ENCODE measurements at regions not wholly inside any gene's neighbourhood (a gene's known extent, or its start where the extent isn't known, plus 50 kb on each side); places are given as distances from the start of the nearest gene placed in this dataset.

DNA sequence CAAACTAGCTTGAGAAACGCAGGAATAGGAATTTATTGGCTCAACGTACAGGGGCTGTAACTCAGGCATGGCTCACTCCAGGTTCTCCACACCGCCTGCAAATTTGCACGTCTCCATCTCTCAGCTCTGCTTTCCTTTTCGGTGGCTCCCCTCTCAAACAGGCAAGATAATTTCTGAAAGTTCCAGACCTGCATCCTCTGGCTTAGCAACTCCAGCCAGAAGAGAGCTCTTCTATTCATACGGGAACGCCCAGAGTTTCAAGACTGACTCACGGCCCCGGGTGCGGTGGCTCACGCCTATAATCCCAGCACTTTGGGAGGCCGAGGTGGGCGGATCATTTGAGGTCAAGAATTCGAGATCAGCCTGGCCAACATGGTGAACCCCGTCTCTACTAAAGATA is 139.7 kb upstream of the BNIP2 start:
- no peaks in the 10 kb centered on the region for H3K27me3 ChIP-seq (replicated peaks in 1 of 4; ENCODE audit: control extremely low read depth in 1 of 4, control insufficient read depth in 3 of 4, insufficient read depth in 4 of 4, low read length in 3 of 4)
- Mint-ChIP-seq H3K27me3 (peaks cover 2% of the 10 kb centered on the region), H3K9me3 (ENCODE audit: insufficient read depth) (no peaks in the 10 kb centered on the region), H3K27ac (no peak overlapping the region), H3K4me1 (no peaks in the 10 kb centered on the region), H3K4me3 (no peak overlapping the region)
- H3K36me3 ChIP-seq (replicated peaks in 1 of 2; ENCODE audit: control extremely low read depth in 1 of 2, control insufficient read depth in 1 of 2, extremely low read depth in 1 of 2, insufficient read depth in 2 of 2, low read length in 1 of 2), result no peaks in the 10 kb centered on the region
- ATAC-seq (ENCODE audit: low read depth) (no peak), DNase-seq (no peak)
- H3K9ac ChIP-seq (ENCODE audit: low read length), result no peak overlapping the region
- H3K79me2 ChIP-seq (ENCODE audit: control insufficient read depth, insufficient read depth, low read length), result no peaks in the 10 kb centered on the region
- no peaks in the 10 kb centered on the region for H3K9me3 ChIP-seq (ENCODE audit: control extremely low read depth in 1 of 3, control insufficient read depth in 2 of 3, insufficient read depth in 1 of 3, low read length in 2 of 3)
- H3K4me3 ChIP-seq (ENCODE audit: control extremely low read depth in 1 of 5, extremely low read depth in 1 of 5, insufficient read depth in 1 of 5, low read depth in 2 of 5, low read length in 4 of 5), result no peak overlapping the region
- no peak overlapping the region for H3K27ac ChIP-seq (ENCODE audit: low read length in 2 of 2)
- intact Hi-C loops (cut with micrococcal nuclease), result no loop called here
- no peak for TF ChIP-seq EZH2 (IDR thresholded peaks at IDR 0.05; ENCODE audit: borderline replicate concordance, insufficient read depth, low read depth, low read length, poor library complexity, severe bottlenecking)
- TF ChIP-seq, protein P1, sequence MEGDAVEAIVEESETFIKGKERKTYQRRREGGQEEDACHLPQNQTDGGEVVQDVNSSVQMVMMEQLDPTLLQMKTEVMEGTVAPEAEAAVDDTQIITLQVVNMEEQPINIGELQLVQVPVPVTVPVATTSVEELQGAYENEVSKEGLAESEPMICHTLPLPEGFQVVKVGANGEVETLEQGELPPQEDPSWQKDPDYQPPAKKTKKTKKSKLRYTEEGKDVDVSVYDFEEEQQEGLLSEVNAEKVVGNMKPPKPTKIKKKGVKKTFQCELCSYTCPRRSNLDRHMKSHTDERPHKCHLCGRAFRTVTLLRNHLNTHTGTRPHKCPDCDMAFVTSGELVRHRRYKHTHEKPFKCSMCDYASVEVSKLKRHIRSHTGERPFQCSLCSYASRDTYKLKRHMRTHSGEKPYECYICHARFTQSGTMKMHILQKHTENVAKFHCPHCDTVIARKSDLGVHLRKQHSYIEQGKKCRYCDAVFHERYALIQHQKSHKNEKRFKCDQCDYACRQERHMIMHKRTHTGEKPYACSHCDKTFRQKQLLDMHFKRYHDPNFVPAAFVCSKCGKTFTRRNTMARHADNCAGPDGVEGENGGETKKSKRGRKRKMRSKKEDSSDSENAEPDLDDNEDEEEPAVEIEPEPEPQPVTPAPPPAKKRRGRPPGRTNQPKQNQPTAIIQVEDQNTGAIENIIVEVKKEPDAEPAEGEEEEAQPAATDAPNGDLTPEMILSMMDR (IDR thresholded peaks at IDR 0.05), result no peak
- ChIA-PET CTCF (no interaction called here), POLR2A (no interaction called here)
- WGBS (ENCODE audit: insufficient coverage), result 94% methylated on average over 14 of the region's 15 CpGs
- H3K4me2 ChIP-seq (replicated peaks; ENCODE audit: low read depth, low read length, poor library complexity, severe bottlenecking), result no peak overlapping the region
- H2AFZ ChIP-seq (ENCODE audit: insufficient read depth, low read depth, low read length, poor library complexity, severe bottlenecking), result no peak overlapping the region
- H4K20me1 ChIP-seq (ENCODE audit: control insufficient read depth, insufficient read depth, low read length, poor library complexity, severe bottlenecking), result no peaks in the 10 kb centered on the region
- H3K4me1 ChIP-seq (ENCODE audit: control insufficient read depth in 2 of 2, insufficient read depth in 2 of 2, low read length in 2 of 2), result no peaks in the 10 kb centered on the region

DNA sequence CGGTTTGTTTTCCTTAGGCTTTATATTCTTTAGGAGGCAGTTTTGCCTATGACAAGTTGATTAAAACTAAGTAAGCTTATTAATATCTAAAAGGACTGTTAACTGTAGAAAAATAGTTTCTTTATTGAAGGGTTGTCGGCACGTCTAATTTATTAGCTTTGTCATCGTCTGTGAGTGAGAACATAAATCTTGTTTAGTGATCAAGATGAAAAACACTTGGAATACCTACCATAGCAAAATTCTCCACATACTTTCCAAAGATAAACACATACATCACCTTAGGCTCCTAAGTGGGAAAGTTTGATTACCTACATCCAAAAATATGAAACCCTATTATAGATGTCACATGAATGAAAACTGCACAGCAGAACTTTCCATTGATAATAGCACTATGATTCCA is 139.1 kb upstream of the BNIP2 start:
- H3K4me1 ChIP-seq (ENCODE audit: control insufficient read depth in 2 of 2, insufficient read depth in 2 of 2, low read length in 2 of 2), result no peaks in the 10 kb centered on the region
- no peaks in the 10 kb centered on the region for H3K9me3 ChIP-seq (ENCODE audit: control extremely low read depth in 1 of 3, control insufficient read depth in 2 of 3, insufficient read depth in 1 of 3, low read length in 2 of 3)
- H3K79me2 ChIP-seq (ENCODE audit: control insufficient read depth, insufficient read depth, low read length), result no peaks in the 10 kb centered on the region
- no peak overlapping the region for H3K27ac ChIP-seq (ENCODE audit: low read length in 2 of 2)
- DNase-seq, result no peak
- ATAC-seq (ENCODE audit: low read depth), result no peak
- no peaks in the 10 kb centered on the region for H4K20me1 ChIP-seq (ENCODE audit: control insufficient read depth, insufficient read depth, low read length, poor library complexity, severe bottlenecking)
- no peaks in the 10 kb centered on the region for H3K36me3 ChIP-seq (replicated peaks in 1 of 2; ENCODE audit: control extremely low read depth in 1 of 2, control insufficient read depth in 1 of 2, extremely low read depth in 1 of 2, insufficient read depth in 2 of 2, low read length in 1 of 2)
- intact Hi-C loops (cut with micrococcal nuclease), result no loop called here
- H3K4me2 ChIP-seq (replicated peaks; ENCODE audit: low read depth, low read length, poor library complexity, severe bottlenecking), result no peak overlapping the region
- no peak overlapping the region for H3K4me3 ChIP-seq (ENCODE audit: control extremely low read depth in 1 of 5, extremely low read depth in 1 of 5, insufficient read depth in 1 of 5, low read depth in 2 of 5, low read length in 4 of 5)
- H2AFZ ChIP-seq (ENCODE audit: insufficient read depth, low read depth, low read length, poor library complexity, severe bottlenecking), result no peak overlapping the region
- no peak overlapping the region for H3K9ac ChIP-seq (ENCODE audit: low read length)
- CTCF ChIA-PET, result no interaction called here
- H3K27me3 Mint-ChIP-seq, result peaks cover 5% of the 10 kb centered on the region
- TF ChIP-seq, protein P1 (IDR thresholded peaks at IDR 0.05), result no peak
- TF ChIP-seq EZH2 (IDR thresholded peaks at IDR 0.05; ENCODE audit: borderline replicate concordance, insufficient read depth, low read depth, low read length, poor library complexity, severe bottlenecking), result no peak
- no peaks in the 10 kb centered on the region for H3K9me3 Mint-ChIP-seq (ENCODE audit: insufficient read depth)
- H3K4me1 Mint-ChIP-seq, result no peaks in the 10 kb centered on the region
- H3K27ac Mint-ChIP-seq, result no peak overlapping the region
- no peak overlapping the region for H3K4me3 Mint-ChIP-seq
- no peaks in the 10 kb centered on the region for H3K27me3 ChIP-seq (replicated peaks in 1 of 4; ENCODE audit: control extremely low read depth in 1 of 4, control insufficient read depth in 3 of 4, insufficient read depth in 4 of 4, low read length in 3 of 4)
- WGBS (ENCODE audit: insufficient coverage), result no CpG with 5 or more reads among the region's 4 CpGs
- POLR2A ChIA-PET, result no interaction called here
